ENCODE measurements at regions not wholly inside any gene's neighbourhood (a gene's known extent, or its start where the extent isn't known, plus 50 kb on each side); places are given as distances from the start of the nearest gene placed in this dataset.

- H3K27ac Mint-ChIP-seq, result no peak overlapping the region
- H3K4me1 Mint-ChIP-seq (ENCODE audit: low read depth), result peaks cover 17% of the 10 kb centered on the region
- TF ChIP-seq, protein P1, sequence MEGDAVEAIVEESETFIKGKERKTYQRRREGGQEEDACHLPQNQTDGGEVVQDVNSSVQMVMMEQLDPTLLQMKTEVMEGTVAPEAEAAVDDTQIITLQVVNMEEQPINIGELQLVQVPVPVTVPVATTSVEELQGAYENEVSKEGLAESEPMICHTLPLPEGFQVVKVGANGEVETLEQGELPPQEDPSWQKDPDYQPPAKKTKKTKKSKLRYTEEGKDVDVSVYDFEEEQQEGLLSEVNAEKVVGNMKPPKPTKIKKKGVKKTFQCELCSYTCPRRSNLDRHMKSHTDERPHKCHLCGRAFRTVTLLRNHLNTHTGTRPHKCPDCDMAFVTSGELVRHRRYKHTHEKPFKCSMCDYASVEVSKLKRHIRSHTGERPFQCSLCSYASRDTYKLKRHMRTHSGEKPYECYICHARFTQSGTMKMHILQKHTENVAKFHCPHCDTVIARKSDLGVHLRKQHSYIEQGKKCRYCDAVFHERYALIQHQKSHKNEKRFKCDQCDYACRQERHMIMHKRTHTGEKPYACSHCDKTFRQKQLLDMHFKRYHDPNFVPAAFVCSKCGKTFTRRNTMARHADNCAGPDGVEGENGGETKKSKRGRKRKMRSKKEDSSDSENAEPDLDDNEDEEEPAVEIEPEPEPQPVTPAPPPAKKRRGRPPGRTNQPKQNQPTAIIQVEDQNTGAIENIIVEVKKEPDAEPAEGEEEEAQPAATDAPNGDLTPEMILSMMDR (IDR thresholded peaks at IDR 0.05), result no peak
- no peak overlapping the region for H3K4me3 Mint-ChIP-seq
- no peaks in the 10 kb centered on the region for H3K36me3 Mint-ChIP-seq (ENCODE audit: low read depth)
- intact Hi-C loops (cut with micrococcal nuclease), result no loop called here
- POLR2A ChIA-PET, result no interaction called here
- CTCF ChIA-PET, result interaction anchor here (1.6 kb wide), 1 partner anchor 9 kb away, joined by 4 read pairs; no protein-coding TSS in a partner anchor
- no peak for DNase-seq
- ATAC-seq, result no peak
- no peaks in the 10 kb centered on the region for H3K9me3 Mint-ChIP-seq
- peaks cover 5% of the 10 kb centered on the region for H3K27me3 Mint-ChIP-seq
Observed at GRCh38 chr13:50613356-50613831, 230.1 kb downstream of the DLEU7 start.

- Mint-ChIP-seq H3K4me3 (no peak overlapping the region), H3K36me3 (ENCODE audit: low read depth) (no peaks in the 10 kb centered on the region), H3K27ac (no peak overlapping the region), H3K9me3 (no peaks in the 10 kb centered on the region), H3K27me3 (no peaks in the 10 kb centered on the region), H3K4me1 (ENCODE audit: low read depth) (peaks cover 17% of the 10 kb centered on the region)
- ChIA-PET POLR2A (interaction anchor here (1.0 kb wide), 1 partner anchor 9 kb away, joined by 4 read pairs; no protein-coding TSS in a partner anchor), CTCF (interaction anchor here (0.9 kb wide), 1 partner anchor 63 kb away, joined by 3 read pairs; no protein-coding TSS in a partner anchor)
- ATAC-seq, result no peak
- no peak for DNase-seq
- TF ChIP-seq, protein P1 (IDR thresholded peaks at IDR 0.05), result no peak
- intact Hi-C loops (cut with micrococcal nuclease), result no loop called here
Observed at GRCh38 chr13:50615234-50615633, 228.3 kb downstream of the DLEU7 start.

DNA sequence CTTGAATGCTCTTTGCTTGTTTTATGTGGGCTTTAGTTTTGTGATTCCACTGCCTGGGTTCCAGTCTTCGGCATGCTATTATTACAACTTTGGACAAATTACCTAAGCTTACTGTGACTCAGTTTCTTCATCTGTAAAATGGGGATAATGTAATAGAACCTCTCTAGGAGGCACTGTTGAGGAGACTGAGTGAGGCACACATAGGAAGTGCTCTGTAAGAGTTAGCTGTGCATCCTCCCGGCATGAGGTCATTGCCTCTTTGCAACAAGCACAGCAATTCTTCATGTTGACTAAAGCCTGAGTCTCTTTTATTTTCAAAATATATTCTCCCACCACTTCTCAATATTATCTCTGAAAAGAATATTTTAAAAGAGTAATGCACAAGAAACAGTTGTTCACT, 227.4 kb downstream of the DLEU7 start:
- intact Hi-C loops (cut with micrococcal nuclease), result no loop called here
- H3K4me1 Mint-ChIP-seq (ENCODE audit: low read depth), result peaks cover 12% of the 10 kb centered on the region
- no peak overlapping the region for H3K27ac Mint-ChIP-seq
- H3K4me3 Mint-ChIP-seq, result no peak overlapping the region
- DNase-seq (no peak), ATAC-seq (no peak)
- no peaks in the 10 kb centered on the region for H3K36me3 Mint-ChIP-seq (ENCODE audit: low read depth)
- H3K27me3 Mint-ChIP-seq, result no peaks in the 10 kb centered on the region
- TF ChIP-seq, protein P1 (IDR thresholded peaks at IDR 0.05), result no peak
- no peaks in the 10 kb centered on the region for H3K9me3 Mint-ChIP-seq
- ChIA-PET POLR2A (interaction anchor here (1.0 kb wide), 1 partner anchor 10 kb away, joined by 3 read pairs; no protein-coding TSS in a partner anchor), CTCF (interaction anchor here (0.7 kb wide), 1 partner anchor 296 kb away, joined by 3 read pairs; no protein-coding TSS in a partner anchor)

DNA sequence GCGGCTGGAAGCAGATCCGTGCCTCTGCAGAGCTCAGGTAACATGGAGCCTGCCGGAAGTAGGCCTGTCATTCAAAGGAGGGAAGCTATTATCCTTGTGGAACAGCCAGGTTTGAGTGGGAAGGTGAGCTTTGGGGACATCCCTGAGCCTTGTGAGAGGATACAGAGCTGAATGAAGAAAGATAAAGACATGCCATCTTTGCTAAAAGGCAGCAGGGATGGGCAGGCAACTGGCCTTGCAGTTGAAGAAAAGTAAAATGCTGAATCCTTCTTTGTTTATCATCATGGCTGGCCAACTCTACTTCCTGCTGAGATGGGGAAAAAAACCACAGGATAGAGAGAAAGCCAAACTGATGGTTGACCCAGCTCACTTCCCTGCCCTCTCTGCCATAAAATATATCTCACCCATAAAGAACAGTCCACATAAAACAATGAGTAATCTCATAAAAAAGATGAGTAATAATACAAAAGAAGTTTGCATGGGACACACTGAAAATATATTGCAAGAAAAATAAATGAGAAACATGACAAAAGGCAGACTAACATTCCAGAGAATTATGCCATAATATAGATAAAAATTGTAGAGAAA, 226.3 kb downstream of the DLEU7 start:
- CTCF ChIA-PET, result no interaction called here
- ATAC-seq, result no peak

GRCh38 chr13:50618206-50618605, 225.3 kb downstream of the DLEU7 start:
- Mint-ChIP-seq H3K4me1 (ENCODE audit: low read depth) (no peaks in the 10 kb centered on the region), H3K36me3 (ENCODE audit: low read depth) (no peaks in the 10 kb centered on the region), H3K27me3 (no peaks in the 10 kb centered on the region), H3K9me3 (no peaks in the 10 kb centered on the region), H3K4me3 (no peak overlapping the region), H3K27ac (no peak overlapping the region)
- intact Hi-C loops (cut with micrococcal nuclease), result no loop called here
- TF ChIP-seq, protein P1 (IDR thresholded peaks at IDR 0.05), result no peak
- ATAC-seq, result no peak
- DNase-seq, result no peak
- CTCF ChIA-PET, result interaction anchor here (0.6 kb wide), 2 partner anchors 32 to 64 kb away, joined by 3 read pairs; no protein-coding TSS in a partner anchor
- POLR2A ChIA-PET, result no interaction called here

More for the DNA sequence above, 226.3 kb downstream of the DLEU7 start:
- POLR2A ChIA-PET, result no interaction called here
- no peak for DNase-seq
- H3K4me3 Mint-ChIP-seq, result no peak overlapping the region
- H3K4me1 Mint-ChIP-seq (ENCODE audit: low read depth), result peaks cover under 1% of the 10 kb centered on the region
- H3K27ac Mint-ChIP-seq, result no peak overlapping the region
- no peaks in the 10 kb centered on the region for H3K9me3 Mint-ChIP-seq
- H3K27me3 Mint-ChIP-seq, result no peaks in the 10 kb centered on the region
- no peaks in the 10 kb centered on the region for H3K36me3 Mint-ChIP-seq (ENCODE audit: low read depth)
- intact Hi-C loops (cut with micrococcal nuclease), result no loop called here
- TF ChIP-seq, protein P1 (IDR thresholded peaks at IDR 0.05), result no peak
